ENCODE measurements at regions not wholly inside any gene's neighbourhood (a gene's known extent, or its start where the extent isn't known, plus 50 kb on each side); places are given as distances from the start of the nearest gene placed in this dataset.

DNA sequence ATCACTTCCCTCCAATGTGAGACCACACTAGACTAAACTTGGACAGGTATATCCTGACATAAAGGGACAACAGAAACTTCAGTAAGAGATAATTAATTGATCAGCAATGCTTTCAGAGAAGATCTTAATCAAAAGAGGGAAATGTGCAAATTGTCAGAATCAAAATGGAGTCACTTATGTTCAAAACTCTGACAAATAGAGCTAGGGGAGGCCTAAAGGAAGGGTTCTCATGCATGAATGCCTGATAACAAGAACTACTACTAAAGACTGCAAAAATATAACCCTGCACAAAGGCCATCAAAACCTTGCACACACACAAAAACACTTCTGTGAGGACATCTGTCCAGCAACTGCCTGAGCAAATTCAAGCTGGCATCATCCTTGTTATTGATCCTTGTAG is 637.5 kb upstream of the INTU start:
- TF ChIP-seq EZH2phosphoT487 (IDR thresholded peaks at IDR 0.05; ENCODE audit: borderline replicate concordance, low read length), result no peak
- TF ChIP-seq, protein P1, sequence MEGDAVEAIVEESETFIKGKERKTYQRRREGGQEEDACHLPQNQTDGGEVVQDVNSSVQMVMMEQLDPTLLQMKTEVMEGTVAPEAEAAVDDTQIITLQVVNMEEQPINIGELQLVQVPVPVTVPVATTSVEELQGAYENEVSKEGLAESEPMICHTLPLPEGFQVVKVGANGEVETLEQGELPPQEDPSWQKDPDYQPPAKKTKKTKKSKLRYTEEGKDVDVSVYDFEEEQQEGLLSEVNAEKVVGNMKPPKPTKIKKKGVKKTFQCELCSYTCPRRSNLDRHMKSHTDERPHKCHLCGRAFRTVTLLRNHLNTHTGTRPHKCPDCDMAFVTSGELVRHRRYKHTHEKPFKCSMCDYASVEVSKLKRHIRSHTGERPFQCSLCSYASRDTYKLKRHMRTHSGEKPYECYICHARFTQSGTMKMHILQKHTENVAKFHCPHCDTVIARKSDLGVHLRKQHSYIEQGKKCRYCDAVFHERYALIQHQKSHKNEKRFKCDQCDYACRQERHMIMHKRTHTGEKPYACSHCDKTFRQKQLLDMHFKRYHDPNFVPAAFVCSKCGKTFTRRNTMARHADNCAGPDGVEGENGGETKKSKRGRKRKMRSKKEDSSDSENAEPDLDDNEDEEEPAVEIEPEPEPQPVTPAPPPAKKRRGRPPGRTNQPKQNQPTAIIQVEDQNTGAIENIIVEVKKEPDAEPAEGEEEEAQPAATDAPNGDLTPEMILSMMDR (IDR thresholded peaks at IDR 0.05; ENCODE audit: low read depth, low read length, poor library complexity, severe bottlenecking), result no peak
- Histone ChIP-seq H3K9me3 (ENCODE audit: control insufficient read depth, insufficient read depth, low read length) (no peaks in the 10 kb centered on the region), H4K20me1 (ENCODE audit: control insufficient read depth, insufficient read depth, low read depth, low read length) (no peaks in the 10 kb centered on the region), H3K9me2 (replicated peaks; ENCODE audit: control insufficient read depth, low read length) (no peaks in the 10 kb centered on the region), H3K27me3 (ENCODE audit: control insufficient read depth, low read length) (no peaks in the 10 kb centered on the region), H3K79me2 (ENCODE audit: control insufficient read depth, low read length) (no peaks in the 10 kb centered on the region), H3K4me1 (ENCODE audit: control insufficient read depth, low read length) (no peaks in the 10 kb centered on the region), H3K4me3 (ENCODE audit: low read length) (no peak overlapping the region), H3K27ac (ENCODE audit: low read depth, low read length) (no peak overlapping the region), H3K4me2 (ENCODE audit: low read length) (no peak overlapping the region), H3F3A (ENCODE audit: control insufficient read depth, insufficient read depth) (no peaks in the 10 kb centered on the region), H3K36me3 (ENCODE audit: control insufficient read depth, low read length) (no peaks in the 10 kb centered on the region)

GRCh38 chr4:127000110-127000509 is 632.6 kb upstream of the INTU start:
- Histone ChIP-seq H3K4me2 (ENCODE audit: low read length) (no peak overlapping the region), H3K9me2 (replicated peaks; ENCODE audit: control insufficient read depth, low read length) (no peaks in the 10 kb centered on the region), H3K4me1 (ENCODE audit: control insufficient read depth, low read length) (no peaks in the 10 kb centered on the region), H3K36me3 (ENCODE audit: control insufficient read depth, low read length) (no peaks in the 10 kb centered on the region), H3F3A (ENCODE audit: control insufficient read depth, insufficient read depth) (no peaks in the 10 kb centered on the region), H3K9me3 (ENCODE audit: control insufficient read depth, insufficient read depth, low read length) (no peaks in the 10 kb centered on the region), H3K79me2 (ENCODE audit: control insufficient read depth, low read length) (no peaks in the 10 kb centered on the region), H3K27ac (ENCODE audit: low read depth, low read length) (no peak overlapping the region), H3K27me3 (ENCODE audit: control insufficient read depth, low read length) (no peaks in the 10 kb centered on the region), H4K20me1 (ENCODE audit: control insufficient read depth, insufficient read depth, low read depth, low read length) (no peaks in the 10 kb centered on the region), H3K4me3 (ENCODE audit: low read length) (no peak overlapping the region)
- TF ChIP-seq EZH2phosphoT487 (IDR thresholded peaks at IDR 0.05; ENCODE audit: borderline replicate concordance, low read length), result no peak
- TF ChIP-seq, protein P1 (IDR thresholded peaks at IDR 0.05; ENCODE audit: low read depth, low read length, poor library complexity, severe bottlenecking), result no peak

DNA sequence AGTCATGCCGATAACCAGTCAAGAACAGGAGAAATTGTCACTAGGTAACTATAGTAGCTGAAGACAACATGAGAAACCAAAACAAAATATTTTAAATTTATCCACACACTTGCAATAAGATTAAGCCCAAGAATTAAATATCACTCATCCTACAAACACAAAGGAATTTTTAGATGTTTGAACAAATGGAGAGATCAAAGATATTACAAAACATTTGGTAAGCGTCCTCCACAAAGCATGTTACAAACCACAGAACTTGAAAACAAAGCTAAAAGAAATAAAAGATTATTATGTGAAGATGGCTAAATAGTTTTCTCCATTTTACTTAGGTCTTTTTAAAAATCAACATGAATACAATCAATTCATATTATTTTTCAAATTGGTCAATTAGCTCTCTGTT is 631.9 kb upstream of the INTU start:
- Histone ChIP-seq H3K36me3 (ENCODE audit: control insufficient read depth, low read length) (no peaks in the 10 kb centered on the region), H3F3A (ENCODE audit: control insufficient read depth, insufficient read depth) (no peaks in the 10 kb centered on the region), H3K79me2 (ENCODE audit: control insufficient read depth, low read length) (no peaks in the 10 kb centered on the region), H3K9me2 (replicated peaks; ENCODE audit: control insufficient read depth, low read length) (no peaks in the 10 kb centered on the region), H3K4me1 (ENCODE audit: control insufficient read depth, low read length) (no peaks in the 10 kb centered on the region), H3K9me3 (ENCODE audit: control insufficient read depth, insufficient read depth, low read length) (no peaks in the 10 kb centered on the region), H3K4me2 (ENCODE audit: low read length) (no peak overlapping the region), H3K4me3 (ENCODE audit: low read length) (no peak overlapping the region), H3K27me3 (ENCODE audit: control insufficient read depth, low read length) (no peaks in the 10 kb centered on the region), H3K27ac (ENCODE audit: low read depth, low read length) (no peak overlapping the region), H4K20me1 (ENCODE audit: control insufficient read depth, insufficient read depth, low read depth, low read length) (no peaks in the 10 kb centered on the region)
- TF ChIP-seq EZH2phosphoT487 (IDR thresholded peaks at IDR 0.05; ENCODE audit: borderline replicate concordance, low read length), result no peak
- TF ChIP-seq, protein P1 (IDR thresholded peaks at IDR 0.05; ENCODE audit: low read depth, low read length, poor library complexity, severe bottlenecking), result no peak

DNA sequence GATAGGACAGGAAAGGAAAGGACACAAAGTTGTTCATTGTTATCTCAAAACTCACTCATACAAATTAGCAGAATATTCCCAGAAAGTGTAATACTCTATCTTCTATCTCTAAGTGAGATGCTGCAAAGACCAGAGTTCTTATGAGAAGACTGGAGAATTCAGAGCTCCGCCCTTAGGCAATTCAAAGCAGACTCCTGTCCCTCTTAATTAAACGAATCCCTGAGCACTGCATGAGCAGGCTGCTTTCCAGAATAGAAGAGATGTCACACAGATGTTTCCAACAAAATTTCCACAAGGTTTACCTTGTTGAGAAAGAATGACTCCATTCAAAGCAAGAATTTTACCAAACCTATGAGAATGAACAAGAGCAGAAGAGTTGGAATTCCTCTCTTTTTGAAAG is 630.8 kb upstream of the INTU start:
- Histone ChIP-seq H3K79me2 (ENCODE audit: control insufficient read depth, low read length) (no peaks in the 10 kb centered on the region), H4K20me1 (ENCODE audit: control insufficient read depth, insufficient read depth, low read depth, low read length) (no peaks in the 10 kb centered on the region), H3K27ac (ENCODE audit: low read depth, low read length) (no peak overlapping the region), H3K4me2 (ENCODE audit: low read length) (no peak overlapping the region), H3F3A (ENCODE audit: control insufficient read depth, insufficient read depth) (no peaks in the 10 kb centered on the region), H3K27me3 (ENCODE audit: control insufficient read depth, low read length) (no peaks in the 10 kb centered on the region), H3K9me2 (replicated peaks; ENCODE audit: control insufficient read depth, low read length) (no peaks in the 10 kb centered on the region), H3K36me3 (ENCODE audit: control insufficient read depth, low read length) (no peaks in the 10 kb centered on the region), H3K4me1 (ENCODE audit: control insufficient read depth, low read length) (no peaks in the 10 kb centered on the region), H3K4me3 (ENCODE audit: low read length) (no peak overlapping the region), H3K9me3 (ENCODE audit: control insufficient read depth, insufficient read depth, low read length) (no peaks in the 10 kb centered on the region)
- TF ChIP-seq EZH2phosphoT487 (IDR thresholded peaks at IDR 0.05; ENCODE audit: borderline replicate concordance, low read length), result no peak
- TF ChIP-seq, protein P1 (IDR thresholded peaks at IDR 0.05; ENCODE audit: low read depth, low read length, poor library complexity, severe bottlenecking), result no peak
